GM19099 (cell line): ENCODE measurements at regions not wholly inside any gene's neighbourhood (a gene's known extent, or its start where the extent isn't known, plus 50 kb on each side); places are given as distances from the start of the nearest gene placed in this dataset.

Experiments used
- POLR2A ChIP-seq: IDR thresholded peaks from 3 replicates; pipeline ENCODE4 v1.6.1; 2011; ENCODE audit warnings: low read depth; ENCODE audit not compliant: insufficient read length; ENCODE audit errors: extremely low read depth

GRCh38 chr1:4215391-4215790 is 315.3 kb upstream of the C1orf174 start:
- no peak for TF ChIP-seq POLR2A

- TF ChIP-seq POLR2A: no peak
Observed at GRCh38 chr1:4216231-4216630, 316.2 kb upstream of the C1orf174 start.

GRCh38 chr1:4218619-4219018 is 318.5 kb upstream of the C1orf174 start:
- TF ChIP-seq POLR2A: no peak

GRCh38 chr1:4219111-4219510 is 319.0 kb upstream of the C1orf174 start:
- no peak for TF ChIP-seq POLR2A

GRCh38 chr1:4219826-4220225 is 319.8 kb upstream of the C1orf174 start:
- no peak for TF ChIP-seq POLR2A

- TF ChIP-seq POLR2A: no peak
Observed at GRCh38 chr1:4220362-4220761, 320.3 kb upstream of the C1orf174 start.

- TF ChIP-seq POLR2A: no peak
Observed at GRCh38 chr1:4221107-4221506, 321.0 kb upstream of the C1orf174 start.

GRCh38 chr1:4224684-4225467 is 324.8 kb upstream of the C1orf174 start:
- TF ChIP-seq POLR2A: no peak

- TF ChIP-seq POLR2A: no peak
Observed at GRCh38 chr1:4227986-4228385, 327.9 kb upstream of the C1orf174 start.

- no peak for TF ChIP-seq POLR2A
Observed at GRCh38 chr1:4253935-4254334, 353.9 kb upstream of the C1orf174 start.

- TF ChIP-seq POLR2A: no peak
Observed at GRCh38 chr1:4256351-4256750, 356.3 kb upstream of the C1orf174 start.

- TF ChIP-seq POLR2A: no peak
Observed at GRCh38 chr1:4261327-4261726, 361.3 kb upstream of the C1orf174 start.

- no peak for TF ChIP-seq POLR2A
Observed at GRCh38 chr1:4262665-4263064, 362.6 kb upstream of the C1orf174 start.

GRCh38 chr1:4263699-4264098 is 363.6 kb upstream of the C1orf174 start:
- no peak for TF ChIP-seq POLR2A

GRCh38 chr1:4265836-4266235 is 365.8 kb upstream of the C1orf174 start:
- TF ChIP-seq POLR2A: no peak

GRCh38 chr1:4267381-4268261 is 367.5 kb upstream of the C1orf174 start:
- peak; percentile 32 for TF ChIP-seq POLR2A
